ENCODE measurements at regions not wholly inside any gene's neighbourhood (a gene's known extent, or its start where the extent isn't known, plus 50 kb on each side); places are given as distances from the start of the nearest gene placed in this dataset.

- H3K4me3 ChIP-seq (ENCODE audit: low read depth, low read length): no peak overlapping the region
- in situ Hi-C loops (cut with HindIII; ENCODE audit: low sequenced_read_pairs): no loop called here
- TF ChIP-seq CTCF (IDR thresholded peaks at IDR 0.05; ENCODE audit: low read depth, low read length): no peak
- no peak for DNase-seq (ENCODE audit: low read depth, low spot score)
These were observed 238.4 kb upstream of the NR5A2 start for GRCh38 chr1:199789141-199789540.

DNA sequence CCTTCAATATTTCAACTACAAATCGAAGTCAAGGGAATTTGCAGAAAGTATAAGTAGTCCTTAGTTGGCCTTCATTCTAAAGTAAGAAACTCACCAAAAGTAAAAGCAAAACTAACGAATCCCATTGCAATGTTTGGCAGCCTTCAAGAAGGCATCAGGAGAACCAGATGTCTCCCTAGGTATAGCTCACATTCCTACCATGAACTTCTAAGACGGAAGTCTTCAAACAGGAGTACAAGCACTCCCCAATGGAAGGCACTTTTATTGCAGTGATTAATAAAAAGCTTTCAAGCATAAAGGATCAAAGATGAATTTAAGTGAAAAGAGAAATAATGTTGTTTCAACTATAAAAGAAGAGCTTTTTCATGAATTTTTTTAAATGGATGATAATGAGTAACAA, 236.0 kb upstream of the NR5A2 start:
- H3K4me3 ChIP-seq (ENCODE audit: low read depth, low read length): no peak overlapping the region
- TF ChIP-seq CTCF (IDR thresholded peaks at IDR 0.05; ENCODE audit: low read depth, low read length): no peak
- DNase-seq (ENCODE audit: low read depth, low spot score): no peak
- in situ Hi-C loops (cut with HindIII; ENCODE audit: low sequenced_read_pairs): no loop called here

GRCh38 chr1:199792874-199793273, 234.6 kb upstream of the NR5A2 start:
- DNase-seq (ENCODE audit: low read depth, low spot score): no peak
- in situ Hi-C loops (cut with HindIII; ENCODE audit: low sequenced_read_pairs): no loop called here
- no peak overlapping the region for H3K4me3 ChIP-seq (ENCODE audit: low read depth, low read length)
- no peak for TF ChIP-seq CTCF (IDR thresholded peaks at IDR 0.05; ENCODE audit: low read depth, low read length)

- no peak for DNase-seq (ENCODE audit: low read depth, low spot score)
- H3K4me3 ChIP-seq (ENCODE audit: low read depth, low read length): no peak overlapping the region
These were observed 233.2 kb upstream of the NR5A2 start for GRCh38 chr1:199794105-199794863.

DNA sequence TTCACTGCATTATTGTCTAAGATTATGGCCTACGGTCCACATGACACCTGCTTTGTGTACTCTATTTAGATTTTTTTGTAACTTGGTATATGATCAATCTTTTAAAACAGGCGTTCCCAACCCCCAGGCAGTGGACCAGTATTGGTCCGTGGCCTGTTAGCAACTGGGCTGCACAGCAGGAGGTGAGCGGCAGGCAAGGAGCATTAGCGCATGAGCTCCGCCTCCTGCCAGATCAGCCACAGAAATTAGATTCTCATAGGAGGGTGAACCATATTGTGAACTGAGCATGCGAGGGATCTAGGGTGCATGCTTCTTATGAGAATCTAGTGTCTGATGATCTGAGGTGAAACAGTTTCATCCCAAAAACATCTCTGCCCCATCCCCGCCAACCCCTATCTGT, 228.4 kb upstream of the NR5A2 start:
- no peak overlapping the region for H3K4me3 ChIP-seq (ENCODE audit: low read depth, low read length)
- in situ Hi-C loops (cut with HindIII; ENCODE audit: low sequenced_read_pairs): no loop called here
- no peak for TF ChIP-seq CTCF (IDR thresholded peaks at IDR 0.05; ENCODE audit: low read depth, low read length)
- no peak for DNase-seq (ENCODE audit: low read depth, low spot score)

More at GRCh38 chr1:199794105-199794863, 233.2 kb upstream of the NR5A2 start:
- no peak for TF ChIP-seq CTCF (IDR thresholded peaks at IDR 0.05; ENCODE audit: low read depth, low read length)
- in situ Hi-C loops (cut with HindIII; ENCODE audit: low sequenced_read_pairs): no loop called here

GRCh38 chr1:199804526-199804925, 223.0 kb upstream of the NR5A2 start:
- TF ChIP-seq CTCF (IDR thresholded peaks at IDR 0.05; ENCODE audit: low read depth, low read length): no peak
- DNase-seq (ENCODE audit: low read depth, low spot score): no peak
- in situ Hi-C loops (cut with HindIII; ENCODE audit: low sequenced_read_pairs): no loop called here
- no peak overlapping the region for H3K4me3 ChIP-seq (ENCODE audit: low read depth, low read length)
